ENCODE measurements at regions not wholly inside any gene's neighbourhood (a gene's known extent, or its start where the extent isn't known, plus 50 kb on each side); places are given as distances from the start of the nearest gene placed in this dataset.
"Not testable (repeated sequence)": the region's sequence is repeated elsewhere in the genome, so short reads cannot be mapped to it uniquely, and the experiment has no call there.

- Histone ChIP-seq H3K27me3 (ENCODE audit: insufficient read depth, insufficient read length) (no peaks in the 10 kb centered on the region), H3K9ac (ENCODE audit: insufficient read length, low read depth) (no peak overlapping the region), H3K36me3 (ENCODE audit: insufficient read depth, insufficient read length, low read length) (no peaks in the 10 kb centered on the region), H3K9me3 (ENCODE audit: insufficient read depth, low read length) (no peaks in the 10 kb centered on the region), H3K4me1 (ENCODE audit: insufficient read depth, insufficient read length) (no peaks in the 10 kb centered on the region), H3K4me3 (ENCODE audit: insufficient read length, low read depth) (no peak overlapping the region)
- no peak for TF ChIP-seq SUZ12 (IDR thresholded peaks at IDR 0.05; ENCODE audit: extremely low read depth, insufficient read depth, insufficient read length)
- no peak for TF ChIP-seq ZNF274 (IDR thresholded peaks at IDR 0.05; ENCODE audit: low read depth, low read length)
- no peak for TF ChIP-seq YY1 (IDR thresholded peaks at IDR 0.05; ENCODE audit: insufficient read depth, insufficient read length)
- no peak for DNase-seq (ENCODE audit: low read depth, low spot score)
Measured at GRCh38 chr2:7169593-7169992, 252.4 kb downstream of the RNF144A start.

- H3K27me3 ChIP-seq (ENCODE audit: insufficient read depth, insufficient read length); H3K9me3 ChIP-seq (ENCODE audit: insufficient read depth, low read length); H3K4me3 ChIP-seq (ENCODE audit: insufficient read length, low read depth); H3K4me1 ChIP-seq (ENCODE audit: insufficient read depth, insufficient read length); H3K9ac ChIP-seq (ENCODE audit: insufficient read length, low read depth); H3K36me3 ChIP-seq (ENCODE audit: insufficient read depth, insufficient read length, low read length); DNase-seq (ENCODE audit: low read depth, low spot score): not testable (repeated sequence)
Measured at GRCh38 chr2:7178996-7179395, 261.8 kb downstream of the RNF144A start.

- Histone ChIP-seq H3K36me3 (ENCODE audit: insufficient read depth, insufficient read length, low read length) (no peaks in the 10 kb centered on the region), H3K4me1 (ENCODE audit: insufficient read depth, insufficient read length) (no peaks in the 10 kb centered on the region), H3K4me3 (ENCODE audit: insufficient read length, low read depth) (no peak overlapping the region), H3K9me3 (ENCODE audit: insufficient read depth, low read length) (no peaks in the 10 kb centered on the region), H3K9ac (ENCODE audit: insufficient read length, low read depth) (no peak overlapping the region), H3K27me3 (ENCODE audit: insufficient read depth, insufficient read length) (no peaks in the 10 kb centered on the region)
- DNase-seq (ENCODE audit: low read depth, low spot score), result no peak
- TF ChIP-seq SUZ12 (IDR thresholded peaks at IDR 0.05; ENCODE audit: extremely low read depth, insufficient read depth, insufficient read length) (no peak), ZNF274 (IDR thresholded peaks at IDR 0.05; ENCODE audit: low read depth, low read length) (no peak), YY1 (IDR thresholded peaks at IDR 0.05; ENCODE audit: insufficient read depth, insufficient read length) (no peak)
Measured at GRCh38 chr2:7180638-7181370, 263.6 kb downstream of the RNF144A start.

GRCh38 chr2:7182525-7182924 lies 265.3 kb downstream of the RNF144A start:
- no peak for TF ChIP-seq ZNF274 (IDR thresholded peaks at IDR 0.05; ENCODE audit: low read depth, low read length)
- no peak for TF ChIP-seq SUZ12 (IDR thresholded peaks at IDR 0.05; ENCODE audit: extremely low read depth, insufficient read depth, insufficient read length)
- no peak for TF ChIP-seq YY1 (IDR thresholded peaks at IDR 0.05; ENCODE audit: insufficient read depth, insufficient read length)
- H3K4me3 ChIP-seq (ENCODE audit: insufficient read length, low read depth), result no peak overlapping the region
- H3K27me3 ChIP-seq (ENCODE audit: insufficient read depth, insufficient read length), result no peaks in the 10 kb centered on the region
- no peaks in the 10 kb centered on the region for H3K36me3 ChIP-seq (ENCODE audit: insufficient read depth, insufficient read length, low read length)
- H3K9ac ChIP-seq (ENCODE audit: insufficient read length, low read depth), result no peak overlapping the region
- H3K4me1 ChIP-seq (ENCODE audit: insufficient read depth, insufficient read length), result no peaks in the 10 kb centered on the region
- DNase-seq (ENCODE audit: low read depth, low spot score), result no peak
- H3K9me3 ChIP-seq (ENCODE audit: insufficient read depth, low read length), result no peaks in the 10 kb centered on the region

GRCh38 chr2:7189106-7189505 lies 271.9 kb downstream of the RNF144A start:
- no peak overlapping the region for H3K4me3 ChIP-seq (ENCODE audit: insufficient read length, low read depth)
- DNase-seq (ENCODE audit: low read depth, low spot score), result no peak
- no peaks in the 10 kb centered on the region for H3K9me3 ChIP-seq (ENCODE audit: insufficient read depth, low read length)
- H3K4me1 ChIP-seq (ENCODE audit: insufficient read depth, insufficient read length), result peaks cover 3% of the 10 kb centered on the region
- no peaks in the 10 kb centered on the region for H3K27me3 ChIP-seq (ENCODE audit: insufficient read depth, insufficient read length)
- no peak for TF ChIP-seq SUZ12 (IDR thresholded peaks at IDR 0.05; ENCODE audit: extremely low read depth, insufficient read depth, insufficient read length)
- no peaks in the 10 kb centered on the region for H3K36me3 ChIP-seq (ENCODE audit: insufficient read depth, insufficient read length, low read length)
- no peak overlapping the region for H3K9ac ChIP-seq (ENCODE audit: insufficient read length, low read depth)

- H3K27me3 ChIP-seq (ENCODE audit: insufficient read depth, insufficient read length), result no peaks in the 10 kb centered on the region
- no peaks in the 10 kb centered on the region for H3K36me3 ChIP-seq (ENCODE audit: insufficient read depth, insufficient read length, low read length)
- H3K4me3 ChIP-seq (ENCODE audit: insufficient read length, low read depth), result no peak overlapping the region
- TF ChIP-seq ZNF274 (IDR thresholded peaks at IDR 0.05; ENCODE audit: low read depth, low read length), result no peak
- peaks cover 3% of the 10 kb centered on the region for H3K4me1 ChIP-seq (ENCODE audit: insufficient read depth, insufficient read length)
- no peak overlapping the region for H3K9ac ChIP-seq (ENCODE audit: insufficient read length, low read depth)
- peak; percentile 56 for DNase-seq (ENCODE audit: low read depth, low spot score)
- H3K9me3 ChIP-seq (ENCODE audit: insufficient read depth, low read length), result no peaks in the 10 kb centered on the region
Measured at GRCh38 chr2:7190587-7191324, 273.5 kb downstream of the RNF144A start.

GRCh38 chr2:7191932-7192331 lies 274.7 kb downstream of the RNF144A start:
- no peaks in the 10 kb centered on the region for H3K36me3 ChIP-seq (ENCODE audit: insufficient read depth, insufficient read length, low read length)
- no peak overlapping the region for H3K9ac ChIP-seq (ENCODE audit: insufficient read length, low read depth)
- peak; percentile 28 for DNase-seq (ENCODE audit: low read depth, low spot score)
- no peak overlapping the region for H3K4me3 ChIP-seq (ENCODE audit: insufficient read length, low read depth)
- no peaks in the 10 kb centered on the region for H3K9me3 ChIP-seq (ENCODE audit: insufficient read depth, low read length)
- no peaks in the 10 kb centered on the region for H3K27me3 ChIP-seq (ENCODE audit: insufficient read depth, insufficient read length)
- H3K4me1 ChIP-seq (ENCODE audit: insufficient read depth, insufficient read length), result peaks cover 3% of the 10 kb centered on the region
- TF ChIP-seq SUZ12 (IDR thresholded peaks at IDR 0.05; ENCODE audit: extremely low read depth, insufficient read depth, insufficient read length), result no peak
- no peak for TF ChIP-seq YY1 (IDR thresholded peaks at IDR 0.05; ENCODE audit: insufficient read depth, insufficient read length)
- TF ChIP-seq ZNF274 (IDR thresholded peaks at IDR 0.05; ENCODE audit: low read depth, low read length), result no peak

Data from NT2/D1 (cell line).